ENCODE measurements at regions not wholly inside any gene's neighbourhood (a gene's known extent, or its start where the extent isn't known, plus 50 kb on each side); places are given as distances from the start of the nearest gene placed in this dataset.

DNA sequence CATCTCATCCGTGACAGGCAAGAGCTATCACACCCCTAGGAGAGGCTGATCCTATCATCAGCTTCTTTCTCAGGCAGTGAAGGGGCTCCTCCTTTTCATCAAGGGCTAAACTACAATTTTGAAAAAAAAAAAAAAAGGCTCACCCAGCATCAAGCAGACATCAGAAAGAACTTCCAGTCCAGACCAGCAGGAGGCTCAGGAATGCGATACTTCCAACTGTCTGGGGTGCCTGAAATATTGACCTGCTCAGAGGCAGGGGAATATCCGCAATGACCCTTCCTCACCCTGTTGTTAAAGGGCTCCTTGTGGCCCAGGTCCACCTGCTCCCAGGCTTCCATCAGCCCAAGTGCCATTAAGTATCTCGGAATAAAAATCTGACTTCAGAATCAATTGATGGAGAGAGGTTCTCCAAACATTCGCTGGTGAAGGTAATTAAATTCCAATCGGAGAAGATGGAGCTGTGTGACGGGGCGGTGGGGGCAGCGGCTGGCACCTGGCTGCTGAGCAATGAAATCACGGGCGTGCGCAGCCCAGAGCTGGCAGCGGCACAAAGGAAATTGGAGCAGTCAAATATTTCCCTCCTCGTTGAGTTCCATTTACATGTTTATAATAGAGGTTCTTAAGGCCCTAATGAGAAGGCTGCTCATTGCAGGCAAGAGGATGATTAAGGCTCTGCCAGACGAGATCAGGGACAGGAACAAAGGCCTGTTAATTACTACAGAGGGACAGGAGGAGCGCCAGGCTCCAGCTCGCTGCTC, 69.0 kb upstream of the THY1 start:
- DNase-seq (ENCODE audit: low read depth) = no peak

DNA sequence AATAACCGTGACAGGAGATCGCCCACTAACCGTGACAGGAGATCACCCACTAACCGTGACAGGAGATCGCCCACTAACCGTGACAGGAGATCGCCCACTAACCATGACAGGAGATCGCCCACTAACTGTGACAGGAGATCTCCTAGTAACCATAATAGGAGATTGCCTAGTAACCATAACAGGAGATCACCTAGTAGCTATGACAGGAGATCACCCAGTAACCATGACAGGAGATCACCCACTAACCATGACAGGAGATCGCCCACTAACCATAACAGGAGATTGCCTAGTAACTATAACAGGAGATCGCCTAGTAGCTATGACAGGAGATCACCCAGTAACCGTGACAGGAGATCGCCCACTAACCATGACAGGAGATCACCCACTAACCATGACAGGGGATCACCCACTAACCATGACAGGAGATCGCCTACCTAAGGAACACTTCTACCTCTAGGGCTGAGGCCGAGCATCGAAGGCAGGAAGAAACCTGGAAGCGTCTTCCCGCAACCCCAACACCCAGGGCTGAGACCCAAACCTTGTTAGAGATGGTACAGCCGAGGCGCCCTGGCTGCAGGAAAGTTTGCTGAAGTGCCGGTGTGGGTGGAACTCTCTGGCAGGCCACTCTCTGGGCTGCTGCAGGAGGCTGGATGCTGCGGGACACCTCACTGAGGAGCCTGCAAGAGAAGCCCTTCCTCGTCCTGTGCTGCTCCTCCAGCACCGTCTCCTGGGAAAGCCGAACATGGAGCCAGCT, 67.5 kb upstream of the THY1 start:
- DNase-seq (ENCODE audit: low read depth) = no peak

- DNase-seq (ENCODE audit: low read depth) = no peak
These were observed 66.1 kb upstream of the THY1 start for GRCh38 chr11:119489087-119489486.

DNA sequence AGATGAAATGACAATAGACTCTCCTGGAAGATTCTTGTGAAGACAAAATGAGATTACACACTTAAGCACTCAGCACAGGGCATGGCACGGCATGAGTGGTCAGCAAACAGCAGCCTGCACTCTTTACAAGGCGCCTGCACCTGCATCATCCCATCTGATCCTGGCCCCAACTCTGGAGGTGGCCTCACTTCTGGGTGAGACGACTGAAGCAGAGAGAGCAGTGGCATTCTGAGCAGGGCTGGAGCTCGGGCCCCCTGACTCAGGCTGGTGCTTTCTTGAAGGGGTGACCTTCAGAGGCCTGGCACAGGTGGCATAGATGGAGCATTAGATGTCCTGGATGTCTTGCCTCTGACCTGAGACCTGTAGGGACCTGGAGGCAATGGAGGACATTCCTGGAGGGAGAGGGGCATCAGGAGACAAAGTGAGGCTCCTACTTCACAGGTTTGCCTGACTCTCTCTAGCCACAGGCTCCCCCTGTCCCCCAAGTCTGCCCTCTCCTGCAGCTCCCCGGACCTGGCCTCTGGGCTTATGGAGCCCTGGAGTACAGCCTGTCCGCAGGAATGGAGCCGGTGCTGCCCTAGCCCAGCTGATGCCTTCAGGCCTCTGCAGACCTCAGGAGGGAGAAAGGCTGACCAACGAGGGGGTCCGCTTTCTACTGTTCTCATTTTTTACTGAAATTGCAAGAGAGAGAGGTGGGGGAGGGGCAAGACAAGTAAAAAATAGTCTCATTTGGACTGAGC, 65.5 kb upstream of the THY1 start:
- no peak for DNase-seq (ENCODE audit: low read depth)

DNA sequence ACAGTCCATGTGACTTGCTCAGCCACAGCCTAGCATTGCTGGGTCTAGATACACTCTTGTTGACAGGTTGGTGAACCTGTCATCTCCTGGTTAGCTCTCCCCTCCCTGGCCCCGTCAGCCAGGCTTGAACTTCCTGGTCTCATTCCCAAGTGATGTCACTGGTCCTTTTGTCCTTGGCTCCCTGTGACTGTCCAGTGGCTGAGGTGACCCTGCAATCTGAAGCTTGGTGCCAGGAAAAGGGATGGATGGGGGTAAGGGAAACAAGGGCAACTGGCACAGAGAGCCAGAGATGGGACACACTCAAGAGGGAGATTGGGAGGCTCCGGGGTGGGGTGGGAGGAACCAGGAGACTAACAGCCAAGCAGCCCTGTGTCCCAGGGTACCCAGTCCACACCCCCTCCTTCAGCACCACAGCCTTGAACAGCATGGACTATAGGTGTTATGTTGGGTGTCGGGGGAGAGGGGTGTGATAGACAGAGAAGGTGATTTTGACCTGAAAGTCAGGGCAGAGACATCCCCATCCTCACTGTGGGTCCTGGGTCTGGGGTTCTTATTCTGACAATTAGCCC, 63.8 kb upstream of the THY1 start:
- DNase-seq (ENCODE audit: low read depth) = no peak

GRCh38 chr11:119486016-119486415, 63.0 kb upstream of the THY1 start:
- no peak for DNase-seq (ENCODE audit: low read depth)

GRCh38 chr11:119484741-119485605, 62.0 kb upstream of the THY1 start:
- no peak for DNase-seq (ENCODE audit: low read depth)

GRCh38 chr11:119483881-119484371, 61.0 kb upstream of the THY1 start:
- no peak for DNase-seq (ENCODE audit: low read depth)

DNA sequence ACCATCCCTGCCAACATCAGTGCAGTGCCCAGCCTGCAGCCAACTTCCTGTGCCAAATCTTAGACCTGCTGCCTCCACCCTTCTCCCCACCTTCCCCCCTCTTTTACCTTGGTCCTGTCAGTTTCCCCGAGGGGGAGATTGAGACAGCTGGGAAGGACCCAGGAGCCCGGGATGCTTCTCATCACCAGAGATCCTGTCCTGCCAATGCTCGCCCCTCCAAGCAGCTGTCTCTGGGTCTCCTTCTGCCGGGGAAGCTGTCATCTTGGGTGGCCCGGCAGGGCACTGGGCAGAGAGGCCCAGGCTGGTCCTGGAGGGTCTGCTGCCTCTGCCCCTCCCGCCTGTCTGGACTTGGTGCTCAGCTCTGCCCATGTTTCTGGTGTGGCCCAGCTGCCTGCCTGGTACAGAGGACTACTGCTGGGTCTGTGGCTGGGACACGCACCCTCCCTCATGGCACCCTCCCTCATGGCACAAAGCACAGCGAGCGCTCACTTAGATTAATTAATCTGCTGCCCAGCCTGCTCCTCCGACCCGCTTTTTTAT, 60.4 kb upstream of the THY1 start:
- no peak for DNase-seq (ENCODE audit: low read depth)

- DNase-seq (ENCODE audit: low read depth) = no peak
These were observed 59.6 kb upstream of the THY1 start for GRCh38 chr11:119482521-119483011.

- no peak for DNase-seq (ENCODE audit: low read depth)
These were observed 58.9 kb upstream of the THY1 start for GRCh38 chr11:119481667-119482400.

DNA sequence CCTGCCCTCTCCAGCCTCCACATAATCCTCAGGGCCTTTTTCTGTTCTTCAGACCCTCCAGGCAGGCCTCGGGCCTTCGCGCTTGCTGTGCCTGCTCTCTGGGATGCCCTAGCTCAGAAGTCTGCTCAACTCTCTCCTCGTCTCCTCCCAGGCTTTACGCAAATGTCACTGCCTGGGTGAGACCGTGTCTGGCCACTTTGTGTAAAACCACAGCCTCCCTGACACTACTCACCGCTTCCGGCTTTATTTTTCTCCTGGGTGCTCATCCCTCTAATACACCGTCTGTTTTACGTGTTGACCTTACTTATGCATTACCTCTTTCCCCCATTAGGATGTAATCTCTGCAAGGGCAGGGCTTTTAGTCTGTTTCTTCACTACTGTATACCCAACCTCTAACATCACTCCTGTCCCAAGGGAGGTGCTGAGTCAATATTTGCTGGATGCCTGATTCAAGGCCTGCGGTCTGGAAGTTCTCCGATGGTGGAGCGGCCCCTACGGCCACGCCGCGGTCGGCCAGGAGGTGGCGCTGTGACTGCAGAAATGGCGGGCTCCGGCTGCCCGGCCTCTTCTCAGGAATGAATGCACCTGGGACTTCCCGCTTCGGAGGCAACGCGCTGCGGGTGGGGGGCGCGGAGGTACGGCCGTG, 58.2 kb upstream of the THY1 start:
- DNase-seq (ENCODE audit: low read depth) = peak; percentile 96

DNA sequence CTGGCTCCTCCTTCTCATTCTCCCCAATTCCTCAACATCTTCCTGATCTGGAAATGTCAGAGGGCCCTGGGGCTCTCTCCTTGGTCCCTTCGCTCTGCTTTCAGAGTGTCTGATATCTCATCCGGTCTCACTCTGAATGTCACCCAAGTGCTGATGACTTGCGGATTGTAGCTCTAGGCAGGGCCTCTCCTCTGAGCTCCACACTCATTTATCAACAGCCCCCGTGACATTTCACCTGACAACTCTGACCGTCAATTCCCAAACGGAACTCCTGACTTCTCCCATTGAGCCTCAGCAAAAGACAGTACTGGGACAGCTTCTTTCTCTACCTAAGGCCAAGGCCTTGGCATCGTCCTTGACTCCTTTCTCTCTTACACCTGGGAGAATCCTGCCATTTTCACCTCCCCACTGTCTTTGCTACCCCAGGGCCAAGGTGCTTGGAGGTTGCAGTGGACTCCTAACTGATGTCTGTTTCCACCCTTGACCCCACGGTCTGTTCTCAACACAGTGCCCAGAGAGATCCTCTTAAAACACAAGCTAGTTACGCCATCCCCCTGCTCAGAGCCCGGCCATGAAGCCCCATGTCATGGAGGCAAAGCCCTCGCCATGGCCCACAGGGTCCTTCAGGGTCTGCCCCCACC, 57.5 kb upstream of the THY1 start:
- no peak for DNase-seq (ENCODE audit: low read depth)

DNA sequence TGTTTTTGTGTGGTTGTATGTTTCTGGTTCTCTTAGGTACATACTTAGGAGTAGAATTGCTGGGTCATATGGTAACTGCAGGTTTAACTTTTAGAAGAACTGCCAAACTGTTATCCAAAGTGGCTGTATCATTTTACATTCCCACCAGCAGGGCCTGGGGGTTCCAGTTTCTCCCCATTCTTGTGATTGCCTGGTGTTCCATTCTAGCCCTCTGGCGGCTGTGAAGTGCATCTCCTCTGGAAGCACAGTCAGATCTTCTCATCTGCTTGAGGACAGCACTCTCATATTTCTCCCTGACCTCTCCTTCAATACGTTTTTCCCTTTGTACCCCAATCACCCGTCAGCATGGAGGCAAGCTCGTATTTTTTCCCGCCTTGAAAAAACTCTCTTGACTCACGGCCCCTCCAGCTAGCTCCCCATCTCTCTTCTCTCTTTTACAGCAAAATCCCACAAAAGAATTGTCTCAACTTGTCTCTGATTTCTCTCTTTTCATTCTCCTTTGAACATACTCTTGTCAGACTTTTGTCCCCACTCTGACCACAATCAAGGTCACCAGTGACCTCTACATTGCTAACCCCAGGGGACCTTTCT, 56.8 kb upstream of the THY1 start:
- DNase-seq (ENCODE audit: low read depth) = no peak

GRCh38 chr11:119478711-119479285, 55.8 kb upstream of the THY1 start:
- DNase-seq (ENCODE audit: low read depth) = no peak

DNA sequence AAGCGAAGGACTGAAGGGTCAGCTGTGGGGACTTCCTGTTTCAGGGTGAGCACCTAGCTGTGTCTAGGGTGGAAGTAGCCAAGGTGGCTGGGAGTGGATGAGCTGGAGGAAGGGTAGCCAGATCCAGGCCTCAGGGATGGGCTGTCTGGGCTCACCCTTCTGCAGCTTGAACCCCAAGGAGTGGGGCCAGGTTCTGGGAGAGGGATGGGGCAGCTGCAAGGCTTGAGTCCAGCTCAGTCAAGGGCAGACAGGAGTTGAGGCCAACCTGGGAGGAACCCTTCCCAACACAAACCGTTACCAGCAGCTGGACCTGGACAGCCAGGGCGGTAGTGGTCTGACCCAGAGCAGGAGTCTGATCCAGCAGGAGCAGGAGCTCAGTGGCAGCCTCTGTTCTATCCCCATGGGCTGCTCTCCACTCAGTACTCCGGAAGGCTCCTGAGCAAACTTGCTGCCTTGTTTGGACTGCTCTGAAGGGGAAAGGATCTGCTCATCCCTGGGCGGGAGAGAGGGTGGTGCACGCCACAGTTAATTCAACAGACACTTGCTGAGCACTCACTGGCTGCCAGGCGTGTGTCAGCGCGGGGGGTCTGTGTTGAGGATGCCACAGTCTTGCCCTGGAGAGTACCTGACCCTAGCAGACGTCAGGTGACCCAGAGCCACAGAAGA, 53.8 kb upstream of the THY1 start:
- no peak for DNase-seq (ENCODE audit: low read depth)

- no peak for DNase-seq (ENCODE audit: low read depth)
These were observed 53.1 kb upstream of the THY1 start for GRCh38 chr11:119476038-119476437.
